ENCODE measurements at regions not wholly inside any gene's neighbourhood (a gene's known extent, or its start where the extent isn't known, plus 50 kb on each side); places are given as distances from the start of the nearest gene placed in this dataset.

- DNase-seq, result no peak
- in situ Hi-C loops (cut with HindIII; ENCODE audit: low pct_ligation_motif_present, low sequenced_read_pairs), result no loop called here
- Histone ChIP-seq H3K27me3 (replicated peaks) (no peaks in the 10 kb centered on the region), H3K27ac (no peak overlapping the region), H3K4me3 (ENCODE audit: low read depth, low read length) (no peak overlapping the region), H3K36me3 (replicated peaks) (no peaks in the 10 kb centered on the region)
- TF ChIP-seq CTCF (IDR thresholded peaks at IDR 0.05; ENCODE audit: low read depth, low read length, missing control alignments), result no peak
Measured at GRCh38 chr17:6305613-6306360, 129.1 kb downstream of the AIPL1 start.

- no peak overlapping the region for H3K4me3 ChIP-seq (ENCODE audit: low read depth, low read length)
- no peak overlapping the region for H3K27ac ChIP-seq
- in situ Hi-C loops (cut with HindIII; ENCODE audit: low pct_ligation_motif_present, low sequenced_read_pairs), result no loop called here
- no peaks in the 10 kb centered on the region for H3K36me3 ChIP-seq (replicated peaks)
- H3K27me3 ChIP-seq (replicated peaks), result no peaks in the 10 kb centered on the region
- DNase-seq, result no peak
- TF ChIP-seq CTCF (IDR thresholded peaks at IDR 0.05; ENCODE audit: low read depth, low read length, missing control alignments), result no peak
Measured at GRCh38 chr17:6304894-6305612, 129.9 kb downstream of the AIPL1 start.

GRCh38 chr17:6303664-6304063 is 131.3 kb downstream of the AIPL1 start:
- Histone ChIP-seq H3K27me3 (replicated peaks) (no peaks in the 10 kb centered on the region), H3K36me3 (replicated peaks) (no peaks in the 10 kb centered on the region), H3K4me3 (ENCODE audit: low read depth, low read length) (no peak overlapping the region), H3K27ac (no peak overlapping the region)
- DNase-seq, result peak; percentile 6
- in situ Hi-C loops (cut with HindIII; ENCODE audit: low pct_ligation_motif_present, low sequenced_read_pairs), result no loop called here
- TF ChIP-seq CTCF (IDR thresholded peaks at IDR 0.05; ENCODE audit: low read depth, low read length, missing control alignments), result no peak

- no peak for TF ChIP-seq CTCF (IDR thresholded peaks at IDR 0.05; ENCODE audit: low read depth, low read length, missing control alignments)
- no peaks in the 10 kb centered on the region for H3K36me3 ChIP-seq (replicated peaks)
- H3K27me3 ChIP-seq (replicated peaks), result no peaks in the 10 kb centered on the region
- DNase-seq, result no peak
- no peak overlapping the region for H3K27ac ChIP-seq
- in situ Hi-C loops (cut with HindIII; ENCODE audit: low pct_ligation_motif_present, low sequenced_read_pairs), result no loop called here
- H3K4me3 ChIP-seq (ENCODE audit: low read depth, low read length), result no peak overlapping the region
Measured at GRCh38 chr17:6299275-6299674, 135.6 kb downstream of the AIPL1 start.

GRCh38 chr17:6297960-6298359 is 137.0 kb downstream of the AIPL1 start:
- no peak for TF ChIP-seq CTCF (IDR thresholded peaks at IDR 0.05; ENCODE audit: low read depth, low read length, missing control alignments)
- H3K27ac ChIP-seq, result no peak overlapping the region
- in situ Hi-C loops (cut with HindIII; ENCODE audit: low pct_ligation_motif_present, low sequenced_read_pairs), result no loop called here
- H3K36me3 ChIP-seq (replicated peaks), result no peaks in the 10 kb centered on the region
- no peaks in the 10 kb centered on the region for H3K27me3 ChIP-seq (replicated peaks)
- DNase-seq, result no peak
- H3K4me3 ChIP-seq (ENCODE audit: low read depth, low read length), result no peak overlapping the region
